Endothelial cell (in vitro differentiated cells): ENCODE measurements at regions not wholly inside any gene's neighbourhood (a gene's known extent, or its start where the extent isn't known, plus 50 kb on each side); places are given as distances from the start of the nearest gene placed in this dataset.

Experiments
- DNase-seq: peaks from one replicate; pipeline ENCODE4 v3.0.0; 2021; ENCODE audit warnings: low spot score
- H3K27ac Mint-ChIP-seq: one replicate; pipeline ENCODE4 v1.8.0; 2021; ENCODE audit warnings: mixed read lengths, inconsistent platforms; ENCODE audit not compliant: unreplicated experiment
- H3K27me3 Mint-ChIP-seq: one replicate; pipeline ENCODE4 v1.8.0; 2021; ENCODE audit warnings: mild to moderate bottlenecking, moderate library complexity, mixed read lengths, inconsistent platforms; ENCODE audit not compliant: unreplicated experiment
- H3K36me3 Mint-ChIP-seq: one replicate; pipeline ENCODE4 v1.8.0; 2021; ENCODE audit warnings: mild to moderate bottlenecking, low read depth, mixed read lengths, inconsistent platforms; ENCODE audit not compliant: unreplicated experiment
- H3K4me1 Mint-ChIP-seq: one replicate; pipeline ENCODE4 v1.8.0; 2021; ENCODE audit warnings: mild to moderate bottlenecking, mixed read lengths, inconsistent platforms; ENCODE audit not compliant: unreplicated experiment
- H3K4me3 Mint-ChIP-seq: one replicate; pipeline ENCODE4 v1.8.0; 2021; ENCODE audit warnings: mild to moderate bottlenecking, mixed read lengths, inconsistent platforms; ENCODE audit not compliant: unreplicated experiment
- H3K9me3 Mint-ChIP-seq: one replicate; pipeline ENCODE4 v1.8.0; 2021; ENCODE audit warnings: mixed read lengths, inconsistent platforms; ENCODE audit not compliant: unreplicated experiment
- CTCF ChIP-seq: fragments of 200-600 bp; sonication (generic); IDR thresholded peaks from one replicate; pipeline ENCODE4 v1.5.0; 2021; ENCODE audit warnings: antibody characterized with exemption; ENCODE audit not compliant: unreplicated experiment

- no peak for TF ChIP-seq CTCF
- Mint-ChIP-seq H3K27ac (no peak overlapping the region), H3K9me3 (no peaks in the 10 kb centered on the region), H3K27me3 (peaks cover 3% of the 10 kb centered on the region), H3K4me3 (no peak overlapping the region), H3K4me1 (peaks cover 8% of the 10 kb centered on the region), H3K36me3 (no peaks in the 10 kb centered on the region)
- DNase-seq = no peak
These were observed 561.3 kb downstream of the FGF9 start for GRCh38 chr13:22232186-22232585.

- H3K9me3 Mint-ChIP-seq = no peaks in the 10 kb centered on the region
- H3K27ac Mint-ChIP-seq = no peak overlapping the region
- no peaks in the 10 kb centered on the region for H3K27me3 Mint-ChIP-seq
- DNase-seq = no peak
- TF ChIP-seq CTCF = no peak
- no peak overlapping the region for H3K4me3 Mint-ChIP-seq
- no peaks in the 10 kb centered on the region for H3K36me3 Mint-ChIP-seq
- H3K4me1 Mint-ChIP-seq = peaks cover 17% of the 10 kb centered on the region
These were observed 564.5 kb downstream of the FGF9 start for GRCh38 chr13:22235285-22235949.

- Mint-ChIP-seq H3K27ac (no peak overlapping the region), H3K36me3 (no peaks in the 10 kb centered on the region), H3K27me3 (no peaks in the 10 kb centered on the region), H3K9me3 (no peaks in the 10 kb centered on the region), H3K4me3 (no peak overlapping the region), H3K4me1 (peaks cover 22% of the 10 kb centered on the region)
- TF ChIP-seq CTCF = no peak
- no peak for DNase-seq
These were observed 565.0 kb downstream of the FGF9 start for GRCh38 chr13:22235950-22236290.

GRCh38 chr13:22238269-22238668 is 567.4 kb downstream of the FGF9 start:
- H3K36me3 Mint-ChIP-seq = no peaks in the 10 kb centered on the region
- no peak overlapping the region for H3K27ac Mint-ChIP-seq
- H3K27me3 Mint-ChIP-seq = no peaks in the 10 kb centered on the region
- no peak overlapping the region for H3K4me3 Mint-ChIP-seq
- DNase-seq = no peak
- TF ChIP-seq CTCF = no peak
- no peaks in the 10 kb centered on the region for H3K9me3 Mint-ChIP-seq
- peaks cover 29% of the 10 kb centered on the region for H3K4me1 Mint-ChIP-seq

- peaks cover 31% of the 10 kb centered on the region for H3K4me1 Mint-ChIP-seq
- no peak for TF ChIP-seq CTCF
- H3K4me3 Mint-ChIP-seq = no peak overlapping the region
These were observed 569.8 kb downstream of the FGF9 start for GRCh38 chr13:22240716-22241115.

More at GRCh38 chr13:22240716-22241115, 569.8 kb downstream of the FGF9 start:
- Mint-ChIP-seq H3K27ac (no peak overlapping the region), H3K36me3 (no peaks in the 10 kb centered on the region), H3K27me3 (no peaks in the 10 kb centered on the region), H3K9me3 (no peaks in the 10 kb centered on the region)
- no peak for DNase-seq
